22Rv1 (cell line): ENCODE measurements at regions not wholly inside any gene's neighbourhood (a gene's known extent, or its start where the extent isn't known, plus 50 kb on each side); places are given as distances from the start of the nearest gene placed in this dataset.

ENCODE experiments used
- ZFX ChIP-seq: fragments of 450-650 bp; IDR thresholded peaks from 2 replicates; pipeline ENCODE4 v1.6.1; 2017; ENCODE audit warnings: antibody characterized with exemption, borderline replicate concordance
- TF ChIP-seq, protein P1 (sequence below): fragments of 450-650 bp; IDR thresholded peaks from 2 replicates; pipeline ENCODE4 v1.5.1; 2017; ENCODE audit warnings: mild to moderate bottlenecking

DNA sequence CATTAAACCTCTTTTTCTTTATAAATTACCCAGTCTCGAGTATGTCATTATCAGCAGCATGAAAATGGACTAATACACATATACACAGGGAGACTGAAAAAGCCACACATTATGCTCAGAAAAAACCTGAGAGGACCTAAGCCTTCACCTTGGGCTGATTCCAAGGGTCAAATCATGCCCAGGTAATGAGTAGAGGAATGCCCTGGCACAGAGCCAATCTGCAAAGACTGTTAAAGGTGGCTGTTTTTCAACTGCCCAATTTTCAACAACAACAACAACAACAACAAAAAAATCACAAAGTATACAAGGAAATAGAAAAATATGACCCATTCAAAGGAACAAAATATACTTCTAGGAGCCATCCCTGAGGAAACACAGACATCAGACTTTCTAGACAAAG, 220.2 kb upstream of the TBX20 start:
- TF ChIP-seq, protein P1, sequence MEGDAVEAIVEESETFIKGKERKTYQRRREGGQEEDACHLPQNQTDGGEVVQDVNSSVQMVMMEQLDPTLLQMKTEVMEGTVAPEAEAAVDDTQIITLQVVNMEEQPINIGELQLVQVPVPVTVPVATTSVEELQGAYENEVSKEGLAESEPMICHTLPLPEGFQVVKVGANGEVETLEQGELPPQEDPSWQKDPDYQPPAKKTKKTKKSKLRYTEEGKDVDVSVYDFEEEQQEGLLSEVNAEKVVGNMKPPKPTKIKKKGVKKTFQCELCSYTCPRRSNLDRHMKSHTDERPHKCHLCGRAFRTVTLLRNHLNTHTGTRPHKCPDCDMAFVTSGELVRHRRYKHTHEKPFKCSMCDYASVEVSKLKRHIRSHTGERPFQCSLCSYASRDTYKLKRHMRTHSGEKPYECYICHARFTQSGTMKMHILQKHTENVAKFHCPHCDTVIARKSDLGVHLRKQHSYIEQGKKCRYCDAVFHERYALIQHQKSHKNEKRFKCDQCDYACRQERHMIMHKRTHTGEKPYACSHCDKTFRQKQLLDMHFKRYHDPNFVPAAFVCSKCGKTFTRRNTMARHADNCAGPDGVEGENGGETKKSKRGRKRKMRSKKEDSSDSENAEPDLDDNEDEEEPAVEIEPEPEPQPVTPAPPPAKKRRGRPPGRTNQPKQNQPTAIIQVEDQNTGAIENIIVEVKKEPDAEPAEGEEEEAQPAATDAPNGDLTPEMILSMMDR, result no peak
- TF ChIP-seq ZFX, result no peak
